Loucy (cell line): ENCODE measurements at regions not wholly inside any gene's neighbourhood (a gene's known extent, or its start where the extent isn't known, plus 50 kb on each side); places are given as distances from the start of the nearest gene placed in this dataset.

Source experiments
- H2AFZ ChIP-seq: fragments of 200-600 bp; sonication (generic); 2 replicates; pipeline ENCODE4 v1.6.0; 2016; ENCODE audit warnings: antibody characterized with exemption, mild to moderate bottlenecking, low read length, moderate library complexity
- H3F3A ChIP-seq: fragments of 200-600 bp; 2 replicates; pipeline ENCODE4 v1.6.0; 2016; ENCODE audit warnings: antibody characterized with exemption, low read depth, mild to moderate bottlenecking
- H3K27me3 ChIP-seq: fragments of 200-600 bp; sonication (generic); 2 replicates; pipeline ENCODE4 v1.6.1; 2014; ENCODE audit warnings: low read length, mild to moderate bottlenecking; ENCODE audit not compliant: insufficient read depth, poor library complexity, severe bottlenecking
- H3K36me3 ChIP-seq: fragments of 200-600 bp; sonication (generic); 2 replicates; pipeline ENCODE4 v1.6.1; 2016; ENCODE audit warnings: low read length; ENCODE audit not compliant: insufficient read depth
- H3K4me1 ChIP-seq: fragments of 200-600 bp; sonication (generic); 2 replicates; pipeline ENCODE4 v1.5.1; 2014; ENCODE audit warnings: low read length, mild to moderate bottlenecking; ENCODE audit not compliant: insufficient read depth, poor library complexity, severe bottlenecking
- H3K4me2 ChIP-seq: fragments of 200-600 bp; sonication (generic); 2 replicates; pipeline ENCODE4 v1.6.0; 2014; ENCODE audit warnings: antibody characterized with exemption, low read length, low read depth, mild to moderate bottlenecking; ENCODE audit not compliant: poor library complexity, severe bottlenecking
- H3K4me3 ChIP-seq: fragments of 200-600 bp; sonication (generic); 2 replicates; pipeline ENCODE4 v1.5.1; 2014; ENCODE audit warnings: low read length, mild to moderate bottlenecking, mixed read lengths; ENCODE audit not compliant: poor library complexity, severe bottlenecking
- H3K79me2 ChIP-seq: fragments of 200-600 bp; sonication (generic); 2 replicates; pipeline ENCODE4 v1.6.1; 2014; ENCODE audit warnings: low read length; ENCODE audit not compliant: insufficient read depth
- H3K9ac ChIP-seq: fragments of 200-600 bp; sonication (generic); 2 replicates; pipeline ENCODE4 v1.6.0; 2014; ENCODE audit warnings: mild to moderate bottlenecking, low read depth, low read length, moderate library complexity; ENCODE audit not compliant: poor library complexity, severe bottlenecking
- H3K9me2 ChIP-seq: fragments of 200-600 bp; sonication (generic); replicated peaks from 2 replicates; pipeline ENCODE4 v1.6.1; 2016; ENCODE audit warnings: low read depth, low read length, mixed read lengths
- H3K9me3 ChIP-seq: fragments of 200-600 bp; sonication (generic); 2 replicates; pipeline ENCODE4 v1.6.1; 2014; ENCODE audit warnings: mild to moderate bottlenecking, antibody characterized with exemption, low read length, low read depth; ENCODE audit not compliant: insufficient read depth
- H4K20me1 ChIP-seq: fragments of 200-600 bp; sonication (generic); 2 replicates; pipeline ENCODE4 v1.6.0; 2014; ENCODE audit warnings: antibody characterized with exemption, low read length, mild to moderate bottlenecking; ENCODE audit not compliant: insufficient read depth, poor library complexity, severe bottlenecking
- CTCF ChIP-seq: fragments of 200-600 bp; sonication (generic); conservative IDR thresholded peaks from 2 replicates; pipeline ENCODE4 v1.5.1; 2014; ENCODE audit warnings: mild to moderate bottlenecking, antibody characterized with exemption, low read length
- EZH2phosphoT487 ChIP-seq: fragments of 200-600 bp; IDR thresholded peaks from 2 replicates; pipeline ENCODE4 v1.6.1; 2018; ENCODE audit warnings: antibody characterized with exemption, mild to moderate bottlenecking, moderate library complexity, borderline replicate concordance

- peaks cover 2% of the 10 kb centered on the region; the same call in 1 of the 2 replicates for H3K9me3 ChIP-seq
- TF ChIP-seq EZH2phosphoT487 = no peak
- H2AFZ ChIP-seq = no peak overlapping the region
- no peaks in the 10 kb centered on the region for H3K79me2 ChIP-seq
- no peak overlapping the region for H3K4me2 ChIP-seq
- H3K36me3 ChIP-seq = no peaks in the 10 kb centered on the region
- H3K4me3 ChIP-seq = no peak overlapping the region
- H4K20me1 ChIP-seq = no peaks in the 10 kb centered on the region
- H3K27me3 ChIP-seq = no peaks in the 10 kb centered on the region
- H3F3A ChIP-seq = no peaks in the 10 kb centered on the region
- H3K4me1 ChIP-seq = peaks cover 5% of the 10 kb centered on the region
- H3K9ac ChIP-seq = no peak overlapping the region
- H3K9me2 ChIP-seq = no peaks in the 10 kb centered on the region
Observed at GRCh38 chr7:17244786-17245185, 53.7 kb upstream of the AHR start.

- no peak overlapping the region for H3K4me2 ChIP-seq
- no peaks in the 10 kb centered on the region for H3K9me2 ChIP-seq
- H3K79me2 ChIP-seq = no peaks in the 10 kb centered on the region
- no peaks in the 10 kb centered on the region for H3K36me3 ChIP-seq
- no peaks in the 10 kb centered on the region for H3F3A ChIP-seq
- H3K9ac ChIP-seq = no peak overlapping the region
- H3K4me1 ChIP-seq = peaks cover 5% of the 10 kb centered on the region
- H3K27me3 ChIP-seq = no peaks in the 10 kb centered on the region
- TF ChIP-seq CTCF (no peak), EZH2phosphoT487 (no peak)
- H4K20me1 ChIP-seq = no peaks in the 10 kb centered on the region
- no peak overlapping the region for H3K4me3 ChIP-seq
- no peak overlapping the region for H2AFZ ChIP-seq
- peaks cover 2% of the 10 kb centered on the region; the same call in 1 of the 2 replicates for H3K9me3 ChIP-seq
Observed at GRCh38 chr7:17247357-17247756, 51.1 kb upstream of the AHR start.

- no peaks in the 10 kb centered on the region for H3F3A ChIP-seq
- H3K9ac ChIP-seq = no peak overlapping the region
- no peaks in the 10 kb centered on the region for H3K27me3 ChIP-seq
- peaks cover 2% of the 10 kb centered on the region; the same call in 1 of the 2 replicates for H3K9me3 ChIP-seq
- H4K20me1 ChIP-seq = no peaks in the 10 kb centered on the region
- H3K9me2 ChIP-seq = no peaks in the 10 kb centered on the region
- no peak overlapping the region for H3K4me3 ChIP-seq
- TF ChIP-seq EZH2phosphoT487 = no peak
- no peak for TF ChIP-seq CTCF
- no peaks in the 10 kb centered on the region for H3K36me3 ChIP-seq
- H3K79me2 ChIP-seq = no peaks in the 10 kb centered on the region
- peak overlapping the region; percentile 3; the same call in 1 of the 2 replicates for H2AFZ ChIP-seq
- no peak overlapping the region for H3K4me2 ChIP-seq
- peaks cover 5% of the 10 kb centered on the region for H3K4me1 ChIP-seq
Observed at GRCh38 chr7:17248527-17248926, 49.9 kb upstream of the AHR start.
